Left forelimb (tissue), 1 donor: ENCODE measurements at regions not wholly inside any gene's neighbourhood (a gene's known extent, or its start where the extent isn't known, plus 50 kb on each side); places are given as distances from the start of the nearest gene placed in this dataset.
"Not testable (repeated sequence)": the region's sequence is repeated elsewhere in the genome, so short reads cannot be mapped to it uniquely, and the experiment has no call there.

Source experiments
- DNase-seq: peaks from one replicate; pipeline ENCODE4 v3.0.0-alpha.2; 2018; ENCODE audit warnings: low spot score

GRCh38 chr6:21847711-21848480 lies 254.3 kb downstream of the SOX4 start:
- DNase-seq = no peak

- DNase-seq = no peak
Observed at GRCh38 chr6:21850691-21851090, 257.1 kb downstream of the SOX4 start.

- no peak for DNase-seq
Observed at GRCh38 chr6:21855811-21856455, 262.4 kb downstream of the SOX4 start.

GRCh38 chr6:21856456-21856825 lies 262.9 kb downstream of the SOX4 start:
- DNase-seq = no peak

- DNase-seq = no peak
Observed at GRCh38 chr6:21856844-21857243, 263.3 kb downstream of the SOX4 start.

GRCh38 chr6:21858076-21858475 lies 264.5 kb downstream of the SOX4 start:
- no peak for DNase-seq

- no peak for DNase-seq
Observed at GRCh38 chr6:21859193-21859735, 265.7 kb downstream of the SOX4 start.

GRCh38 chr6:21861942-21862341 lies 268.4 kb downstream of the SOX4 start:
- no peak for DNase-seq

GRCh38 chr6:21864206-21864605 lies 270.7 kb downstream of the SOX4 start:
- DNase-seq = no peak

- no peak for DNase-seq
Observed at GRCh38 chr6:21868226-21868625, 274.7 kb downstream of the SOX4 start.

- DNase-seq = no peak
Observed at GRCh38 chr6:21869085-21869771, 275.7 kb downstream of the SOX4 start.

GRCh38 chr6:21870076-21870730 lies 276.7 kb downstream of the SOX4 start:
- DNase-seq = no peak

- DNase-seq = no peak
Observed at GRCh38 chr6:21871831-21872230, 278.3 kb downstream of the SOX4 start.

GRCh38 chr6:21872749-21873148 lies 279.2 kb downstream of the SOX4 start:
- DNase-seq = no peak

GRCh38 chr6:21873562-21873961 lies 280.0 kb downstream of the SOX4 start:
- DNase-seq = no peak

GRCh38 chr6:21874372-21874771 lies 280.8 kb downstream of the SOX4 start:
- no peak for DNase-seq

- not testable (repeated sequence) for DNase-seq
Observed at GRCh38 chr6:21877037-21877436, 283.5 kb downstream of the SOX4 start.

- not testable (repeated sequence) for DNase-seq
Observed at GRCh38 chr6:21880249-21880648, 286.7 kb downstream of the SOX4 start.

GRCh38 chr6:21881969-21882465 lies 288.5 kb downstream of the SOX4 start:
- no peak for DNase-seq

GRCh38 chr6:21883595-21884328 lies 290.2 kb downstream of the SOX4 start:
- DNase-seq = no peak

GRCh38 chr6:21885111-21885510 lies 291.6 kb downstream of the SOX4 start:
- no peak for DNase-seq
